Neural progenitor cell (in vitro differentiated cells): ENCODE measurements at regions not wholly inside any gene's neighbourhood (a gene's known extent, or its start where the extent isn't known, plus 50 kb on each side); places are given as distances from the start of the nearest gene placed in this dataset.

ENCODE experiments used
- DNase-seq: peaks from one replicate; pipeline ENCODE4 v3.0.0-alpha.2; 2016; ENCODE audit warnings: low spot score
- H2AFZ ChIP-seq: fragments of 200-600 bp; sonication (generic); replicated peaks from 2 replicates; pipeline ENCODE4 v1.6.1; 2016; ENCODE audit warnings: antibody characterized with exemption
- H3F3A ChIP-seq: fragments of 200-600 bp; sonication (generic); 2 replicates; pipeline ENCODE4 v1.6.1; 2016; ENCODE audit warnings: antibody characterized with exemption, low read depth
- H3K27ac ChIP-seq: fragments of 200-600 bp; sonication (generic); 2 replicates; pipeline ENCODE4 v1.5.1; 2016; ENCODE audit warnings: mild to moderate bottlenecking
- H3K27me3 ChIP-seq: fragments of 200-600 bp; sonication (generic); 2 replicates; pipeline ENCODE4 v1.6.1; 2016; ENCODE audit warnings: mild to moderate bottlenecking, moderate library complexity
- H3K36me3 ChIP-seq: fragments of 200-600 bp; sonication (generic); 2 replicates; pipeline ENCODE4 v1.5.1; 2016
- H3K4me1 ChIP-seq: fragments of 200-600 bp; sonication (generic); 2 replicates; pipeline ENCODE4 v1.6.1; 2016; ENCODE audit warnings: mixed run types
- H3K4me2 ChIP-seq: fragments of 200-600 bp; sonication (generic); 2 replicates; pipeline ENCODE4 v1.6.1; 2016
- H3K4me3 ChIP-seq: fragments of 200-600 bp; sonication (generic); 2 replicates; pipeline ENCODE4 v1.5.1; 2016
- H3K79me2 ChIP-seq: fragments of 200-600 bp; sonication (generic); 2 replicates; pipeline ENCODE4 v1.6.1; 2016; ENCODE audit warnings: low read depth
- H3K9ac ChIP-seq: fragments of 200-600 bp; sonication (generic); 2 replicates; pipeline ENCODE4 v1.6.1; 2016
- H3K9me3 ChIP-seq: fragments of 200-600 bp; sonication (generic); 2 replicates; pipeline ENCODE4 v1.5.1; 2016; ENCODE audit warnings: low read depth
- H4K20me1 ChIP-seq: fragments of 200-600 bp; sonication (generic); 2 replicates; pipeline ENCODE4 v1.6.1; 2016; ENCODE audit warnings: low read depth
- H3K27ac Mint-ChIP-seq: 3 replicates; pipeline ENCODE4 v1.8.0; 2021; ENCODE audit warnings: mixed read lengths
- H3K27me3 Mint-ChIP-seq: 2 replicates; pipeline ENCODE4 v1.8.0; 2022; ENCODE audit warnings: low read depth, mild to moderate bottlenecking, inconsistent platforms, moderate library complexity, mixed read lengths; ENCODE audit not compliant: insufficient read depth
- H3K36me3 Mint-ChIP-seq: 3 replicates; pipeline ENCODE4 v1.8.0; 2021; ENCODE audit warnings: mixed read lengths
- H3K4me1 Mint-ChIP-seq: 3 replicates; pipeline ENCODE4 v1.8.0; 2021; ENCODE audit warnings: mixed read lengths
- H3K4me3 Mint-ChIP-seq: 3 replicates; pipeline ENCODE4 v1.8.0; 2021; ENCODE audit warnings: mild to moderate bottlenecking, moderate library complexity, mixed read lengths
- H3K9me3 Mint-ChIP-seq: 3 replicates; pipeline ENCODE4 v1.8.0; 2020; ENCODE audit warnings: mixed read lengths
- CTCF ChIP-seq: fragments of 200-600 bp; sonication (generic); IDR thresholded peaks from 2 replicates; pipeline ENCODE4 v1.5.1; 2017; ENCODE audit warnings: antibody characterized with exemption, mild to moderate bottlenecking
- EZH2 ChIP-seq: fragments of 200-600 bp; sonication (generic); IDR thresholded peaks from 2 replicates; pipeline ENCODE4 v1.6.1; 2017; ENCODE audit warnings: antibody characterized with exemption, mild to moderate bottlenecking, moderate library complexity
- EZH2phosphoT487 ChIP-seq: fragments of 200-600 bp; sonication (generic); IDR thresholded peaks from 2 replicates; pipeline ENCODE4 v1.6.1; 2017; ENCODE audit warnings: antibody characterized with exemption

- Histone ChIP-seq H3K4me3 (no peak overlapping the region), H3K9me3 (peaks cover 14% of the 10 kb centered on the region), H2AFZ (no peak overlapping the region), H3K79me2 (no peaks in the 10 kb centered on the region), H3F3A (peaks cover 7% of the 10 kb centered on the region), H3K4me1 (peaks cover 6% of the 10 kb centered on the region), H3K9ac (no peak overlapping the region), H3K4me2 (no peak overlapping the region), H4K20me1 (no peaks in the 10 kb centered on the region), H3K27me3 (no peaks in the 10 kb centered on the region), H3K27ac (no peak overlapping the region), H3K36me3 (no peaks in the 10 kb centered on the region)
- Mint-ChIP-seq H3K4me3 (no peak overlapping the region), H3K9me3 (peaks cover 12% of the 10 kb centered on the region), H3K4me1 (peaks cover 4% of the 10 kb centered on the region), H3K27ac (no peak overlapping the region), H3K27me3 (no peaks in the 10 kb centered on the region), H3K36me3 (peaks cover 3% of the 10 kb centered on the region)
- DNase-seq, result peak; percentile 63
- no peak for TF ChIP-seq EZH2
- TF ChIP-seq CTCF, result peak; percentile 70
These were observed 69.0 kb upstream of the RERGL start for GRCh38 chr12:18158774-18159557.

- Mint-ChIP-seq H3K36me3 (peaks cover 3% of the 10 kb centered on the region), H3K4me1 (peaks cover 7% of the 10 kb centered on the region), H3K27ac (no peak overlapping the region), H3K9me3 (peaks cover 12% of the 10 kb centered on the region), H3K27me3 (peaks cover 7% of the 10 kb centered on the region), H3K4me3 (no peak overlapping the region)
- Histone ChIP-seq H3K79me2 (no peaks in the 10 kb centered on the region), H3F3A (peaks cover 8% of the 10 kb centered on the region), H3K36me3 (no peaks in the 10 kb centered on the region), H3K4me1 (peaks cover 15% of the 10 kb centered on the region), H3K9me3 (peaks cover 14% of the 10 kb centered on the region), H2AFZ (no peak overlapping the region), H3K4me2 (peak overlapping the region; percentile 8), H4K20me1 (no peaks in the 10 kb centered on the region), H3K4me3 (no peak overlapping the region), H3K27me3 (no peaks in the 10 kb centered on the region), H3K27ac (no peak overlapping the region), H3K9ac (no peak overlapping the region)
- TF ChIP-seq EZH2 (no peak), CTCF (no peak), EZH2phosphoT487 (no peak)
- DNase-seq, result peak; percentile 41
These were observed 63.8 kb upstream of the RERGL start for GRCh38 chr12:18153826-18154225.

GRCh38 chr12:18151036-18151435 lies 61.0 kb upstream of the RERGL start:
- Histone ChIP-seq H3K4me2 (no peak overlapping the region), H3K4me3 (no peak overlapping the region), H3K79me2 (no peaks in the 10 kb centered on the region), H3F3A (peaks cover 8% of the 10 kb centered on the region), H3K9me3 (peaks cover 7% of the 10 kb centered on the region), H3K27me3 (no peaks in the 10 kb centered on the region), H3K4me1 (peaks cover 15% of the 10 kb centered on the region), H3K36me3 (no peaks in the 10 kb centered on the region), H4K20me1 (no peaks in the 10 kb centered on the region), H3K27ac (no peak overlapping the region), H3K9ac (no peak overlapping the region), H2AFZ (no peak overlapping the region)
- H3K9me3 Mint-ChIP-seq, result peaks cover 9% of the 10 kb centered on the region
- no peak overlapping the region for H3K4me3 Mint-ChIP-seq
- H3K27ac Mint-ChIP-seq, result no peak overlapping the region
- TF ChIP-seq EZH2phosphoT487, result no peak
- TF ChIP-seq CTCF, result no peak
- no peak for TF ChIP-seq EZH2
- H3K36me3 Mint-ChIP-seq, result no peaks in the 10 kb centered on the region
- DNase-seq, result no peak
- H3K4me1 Mint-ChIP-seq, result peaks cover 18% of the 10 kb centered on the region
- H3K27me3 Mint-ChIP-seq, result peaks cover 7% of the 10 kb centered on the region
